ENCODE measurements at regions not wholly inside any gene's neighbourhood (a gene's known extent, or its start where the extent isn't known, plus 50 kb on each side); places are given as distances from the start of the nearest gene placed in this dataset.
"Not testable (repeated sequence)": the region's sequence is repeated elsewhere in the genome, so short reads cannot be mapped to it uniquely, and the experiment has no call there.

- H3K27ac ChIP-seq (ENCODE audit: low read depth in 1 of 2, low read length in 2 of 2): no peak overlapping the region
- no peak overlapping the region for H3K27ac Mint-ChIP-seq
- no peaks in the 10 kb centered on the region for H3K36me3 Mint-ChIP-seq (ENCODE audit: low read depth)
- TF ChIP-seq, protein P1, sequence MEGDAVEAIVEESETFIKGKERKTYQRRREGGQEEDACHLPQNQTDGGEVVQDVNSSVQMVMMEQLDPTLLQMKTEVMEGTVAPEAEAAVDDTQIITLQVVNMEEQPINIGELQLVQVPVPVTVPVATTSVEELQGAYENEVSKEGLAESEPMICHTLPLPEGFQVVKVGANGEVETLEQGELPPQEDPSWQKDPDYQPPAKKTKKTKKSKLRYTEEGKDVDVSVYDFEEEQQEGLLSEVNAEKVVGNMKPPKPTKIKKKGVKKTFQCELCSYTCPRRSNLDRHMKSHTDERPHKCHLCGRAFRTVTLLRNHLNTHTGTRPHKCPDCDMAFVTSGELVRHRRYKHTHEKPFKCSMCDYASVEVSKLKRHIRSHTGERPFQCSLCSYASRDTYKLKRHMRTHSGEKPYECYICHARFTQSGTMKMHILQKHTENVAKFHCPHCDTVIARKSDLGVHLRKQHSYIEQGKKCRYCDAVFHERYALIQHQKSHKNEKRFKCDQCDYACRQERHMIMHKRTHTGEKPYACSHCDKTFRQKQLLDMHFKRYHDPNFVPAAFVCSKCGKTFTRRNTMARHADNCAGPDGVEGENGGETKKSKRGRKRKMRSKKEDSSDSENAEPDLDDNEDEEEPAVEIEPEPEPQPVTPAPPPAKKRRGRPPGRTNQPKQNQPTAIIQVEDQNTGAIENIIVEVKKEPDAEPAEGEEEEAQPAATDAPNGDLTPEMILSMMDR (IDR thresholded peaks at IDR 0.05): no peak
- no peaks in the 10 kb centered on the region for H3K4me1 Mint-ChIP-seq (ENCODE audit: low read depth)
- no peaks in the 10 kb centered on the region for H3K4me1 ChIP-seq (ENCODE audit: insufficient read depth, low read length)
- no peaks in the 10 kb centered on the region for H3K27me3 Mint-ChIP-seq
- no peak for DNase-seq
- peaks cover 0 to 4% of the 10 kb centered on the region in 2 experiments for H3K9me3 ChIP-seq (ENCODE audit: control insufficient read depth in 1 of 2, insufficient read depth in 1 of 2, low read length in 2 of 2)
- H3K36me3 ChIP-seq (ENCODE audit: insufficient read depth, low read length): no peaks in the 10 kb centered on the region
- ChIA-PET CTCF (no interaction called here), POLR2A (no interaction called here)
- H3K9me3 Mint-ChIP-seq: peaks cover 9% of the 10 kb centered on the region
- no peak for ATAC-seq (ENCODE audit: poor library complexity)
- H3K4me3 Mint-ChIP-seq: no peak overlapping the region
- no peaks in the 10 kb centered on the region for H3K27me3 ChIP-seq (ENCODE audit: control insufficient read depth in 1 of 2, insufficient read depth in 2 of 2, low read length in 2 of 2)
- H3K4me3 ChIP-seq (ENCODE audit: low read length): no peak overlapping the region
- intact Hi-C loops (cut with DNase I, micrococcal nuclease): no loop called here
Measured at GRCh38 chr5:20949636-20950035, 961.6 kb upstream of the CDH18 start.

DNA sequence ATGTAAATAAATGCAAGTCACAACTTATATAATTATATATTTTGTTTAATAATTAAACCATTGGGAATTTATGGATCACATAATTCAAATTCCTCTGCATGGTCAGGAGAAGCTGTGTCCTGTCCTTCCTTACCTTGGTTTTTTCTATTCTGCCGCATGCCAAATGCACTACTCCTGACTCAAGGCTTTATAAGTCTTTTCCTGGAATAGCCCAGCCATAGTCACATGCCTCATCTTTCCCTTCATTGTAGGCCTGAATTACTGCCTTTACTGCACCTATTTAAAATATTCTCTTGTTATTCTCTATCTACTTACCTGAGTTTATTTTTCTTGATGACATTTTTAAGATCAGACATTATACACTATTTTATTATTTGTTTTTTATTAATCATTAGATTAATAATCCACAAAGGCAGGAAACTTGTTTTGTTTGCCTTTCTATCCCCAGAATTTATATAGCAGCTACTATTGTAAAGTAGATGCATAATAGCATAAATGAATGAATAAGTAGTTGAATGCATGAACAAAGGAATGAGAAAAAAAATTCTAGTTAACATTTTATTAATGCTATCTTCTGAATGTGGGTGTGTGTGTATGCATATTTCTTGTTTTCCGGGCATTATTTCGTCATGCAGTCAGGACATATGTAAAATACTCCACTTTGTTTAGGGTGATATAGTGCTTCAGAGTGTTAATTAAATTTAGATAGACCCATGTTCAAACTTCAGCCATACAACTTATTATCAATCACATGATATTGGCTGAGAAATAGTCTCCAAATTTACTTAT is 955.4 kb upstream of the CDH18 start:
- CTCF ChIA-PET; H3K27ac ChIP-seq (ENCODE audit: low read depth in 1 of 2, low read length in 2 of 2); H3K4me1 ChIP-seq (ENCODE audit: insufficient read depth, low read length); ATAC-seq (ENCODE audit: poor library complexity); H3K9me3 Mint-ChIP-seq; DNase-seq; H3K9me3 ChIP-seq (ENCODE audit: control insufficient read depth in 1 of 2, insufficient read depth in 1 of 2, low read length in 2 of 2); H3K27me3 Mint-ChIP-seq; H3K27me3 ChIP-seq (ENCODE audit: control insufficient read depth in 1 of 2, insufficient read depth in 2 of 2, low read length in 2 of 2); H3K4me3 Mint-ChIP-seq; intact Hi-C loops (cut with DNase I, micrococcal nuclease); H3K36me3 ChIP-seq (ENCODE audit: insufficient read depth, low read length); H3K4me1 Mint-ChIP-seq (ENCODE audit: low read depth); H3K27ac Mint-ChIP-seq; H3K36me3 Mint-ChIP-seq (ENCODE audit: low read depth); H3K4me3 ChIP-seq (ENCODE audit: low read length); POLR2A ChIA-PET: not testable (repeated sequence)

DNA sequence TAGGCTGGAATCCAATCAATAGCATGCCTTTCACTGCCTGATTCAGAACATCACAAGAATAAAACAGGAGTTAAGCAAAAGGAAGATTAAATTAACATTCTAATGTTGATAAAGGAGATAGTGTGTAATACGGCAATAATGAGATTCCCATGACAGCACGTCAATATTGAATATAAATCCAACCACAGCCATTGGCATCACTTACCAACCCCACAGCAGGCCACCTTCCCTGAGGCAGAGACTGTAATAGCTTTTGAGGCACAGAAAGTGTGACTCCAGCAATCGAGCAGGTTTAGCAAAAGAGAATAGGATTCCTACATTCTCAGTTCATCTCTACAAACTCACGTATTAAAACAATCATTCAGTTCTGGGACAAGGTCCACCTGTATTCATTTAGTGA is 954.6 kb upstream of the CDH18 start:
- H3K4me1 Mint-ChIP-seq (ENCODE audit: low read depth); ATAC-seq (ENCODE audit: poor library complexity); H3K36me3 ChIP-seq (ENCODE audit: insufficient read depth, low read length); H3K27ac ChIP-seq (ENCODE audit: low read depth in 1 of 2, low read length in 2 of 2); intact Hi-C loops (cut with DNase I, micrococcal nuclease); H3K4me3 ChIP-seq (ENCODE audit: low read length); H3K27me3 Mint-ChIP-seq; H3K27me3 ChIP-seq (ENCODE audit: control insufficient read depth in 1 of 2, insufficient read depth in 2 of 2, low read length in 2 of 2); POLR2A ChIA-PET; H3K4me1 ChIP-seq (ENCODE audit: insufficient read depth, low read length); DNase-seq; H3K9me3 ChIP-seq (ENCODE audit: control insufficient read depth in 1 of 2, insufficient read depth in 1 of 2, low read length in 2 of 2); CTCF ChIA-PET; H3K9me3 Mint-ChIP-seq; H3K27ac Mint-ChIP-seq; H3K36me3 Mint-ChIP-seq (ENCODE audit: low read depth); H3K4me3 Mint-ChIP-seq: not testable (repeated sequence)

GRCh38 chr5:20940786-20941185 is 952.8 kb upstream of the CDH18 start:
- H3K4me3 Mint-ChIP-seq; POLR2A ChIA-PET; H3K27ac ChIP-seq (ENCODE audit: low read depth in 1 of 2, low read length in 2 of 2); ATAC-seq (ENCODE audit: poor library complexity); H3K27me3 ChIP-seq (ENCODE audit: control insufficient read depth in 1 of 2, insufficient read depth in 2 of 2, low read length in 2 of 2); H3K4me1 Mint-ChIP-seq (ENCODE audit: low read depth); H3K36me3 Mint-ChIP-seq (ENCODE audit: low read depth); H3K4me3 ChIP-seq (ENCODE audit: low read length); H3K9me3 ChIP-seq (ENCODE audit: control insufficient read depth in 1 of 2, insufficient read depth in 1 of 2, low read length in 2 of 2); H3K27ac Mint-ChIP-seq; H3K9me3 Mint-ChIP-seq; intact Hi-C loops (cut with DNase I, micrococcal nuclease); DNase-seq; CTCF ChIA-PET; H3K4me1 ChIP-seq (ENCODE audit: insufficient read depth, low read length); H3K36me3 ChIP-seq (ENCODE audit: insufficient read depth, low read length); H3K27me3 Mint-ChIP-seq: not testable (repeated sequence)

GRCh38 chr5:20890936-20891335 is 902.9 kb upstream of the CDH18 start:
- intact Hi-C loops (cut with DNase I, micrococcal nuclease); ATAC-seq (ENCODE audit: poor library complexity); H3K27me3 Mint-ChIP-seq; CTCF ChIA-PET; POLR2A ChIA-PET; H3K27me3 ChIP-seq (ENCODE audit: control insufficient read depth in 1 of 2, insufficient read depth in 2 of 2, low read length in 2 of 2); H3K9me3 Mint-ChIP-seq; H3K27ac Mint-ChIP-seq; H3K4me3 Mint-ChIP-seq; H3K36me3 Mint-ChIP-seq (ENCODE audit: low read depth); DNase-seq; H3K9me3 ChIP-seq (ENCODE audit: control insufficient read depth in 1 of 2, insufficient read depth in 1 of 2, low read length in 2 of 2); H3K4me3 ChIP-seq (ENCODE audit: low read length); H3K4me1 ChIP-seq (ENCODE audit: insufficient read depth, low read length); H3K4me1 Mint-ChIP-seq (ENCODE audit: low read depth); H3K36me3 ChIP-seq (ENCODE audit: insufficient read depth, low read length); H3K27ac ChIP-seq (ENCODE audit: low read depth in 1 of 2, low read length in 2 of 2): not testable (repeated sequence)

GRCh38 chr5:20875726-20876125 is 887.7 kb upstream of the CDH18 start:
- H3K36me3 ChIP-seq (ENCODE audit: insufficient read depth, low read length); H3K4me1 Mint-ChIP-seq (ENCODE audit: low read depth); H3K9me3 Mint-ChIP-seq; H3K27me3 Mint-ChIP-seq; H3K27ac Mint-ChIP-seq; ATAC-seq (ENCODE audit: poor library complexity); H3K4me3 ChIP-seq (ENCODE audit: low read length); intact Hi-C loops (cut with DNase I, micrococcal nuclease); CTCF ChIA-PET; H3K4me1 ChIP-seq (ENCODE audit: insufficient read depth, low read length); H3K27ac ChIP-seq (ENCODE audit: low read depth in 1 of 2, low read length in 2 of 2); DNase-seq; H3K36me3 Mint-ChIP-seq (ENCODE audit: low read depth); H3K4me3 Mint-ChIP-seq; H3K27me3 ChIP-seq (ENCODE audit: control insufficient read depth in 1 of 2, insufficient read depth in 2 of 2, low read length in 2 of 2); POLR2A ChIA-PET; H3K9me3 ChIP-seq (ENCODE audit: control insufficient read depth in 1 of 2, insufficient read depth in 1 of 2, low read length in 2 of 2): not testable (repeated sequence)
